NCI-H2107 treated with DMSO at 0.1 percent for 48 hours (cell line): ENCODE measurements at regions not wholly inside any gene's neighbourhood (a gene's known extent, or its start where the extent isn't known, plus 50 kb on each side); places are given as distances from the start of the nearest gene placed in this dataset.

Source experiments
- DNase-seq: peaks from one replicate; lab custom pipeline; 2025; ENCODE audit not compliant: unreplicated experiment; lab: John Stamatoyannopoulos, UW

GRCh38 chr15:93458597-93458996 lies 369.6 kb upstream of the RGMA start:
- DNase-seq = no peak

GRCh38 chr15:93454788-93455187 lies 365.8 kb upstream of the RGMA start:
- no peak for DNase-seq

GRCh38 chr15:93452537-93453211 lies 363.7 kb upstream of the RGMA start:
- DNase-seq = no peak

- DNase-seq = no peak
Observed at GRCh38 chr15:93451822-93452221, 362.8 kb upstream of the RGMA start.

- no peak for DNase-seq
Observed at GRCh38 chr15:93451265-93451664, 362.3 kb upstream of the RGMA start.

- DNase-seq = no peak
Observed at GRCh38 chr15:93449798-93450197, 360.8 kb upstream of the RGMA start.

- DNase-seq = no peak
Observed at GRCh38 chr15:93438310-93438709, 349.3 kb upstream of the RGMA start.

GRCh38 chr15:93432474-93432873 lies 343.5 kb upstream of the RGMA start:
- no peak for DNase-seq

- DNase-seq = no peak
Observed at GRCh38 chr15:93428807-93429351, 339.9 kb upstream of the RGMA start.

GRCh38 chr15:93428150-93428549 lies 339.1 kb upstream of the RGMA start:
- no peak for DNase-seq

GRCh38 chr15:93424131-93424530 lies 335.1 kb upstream of the RGMA start:
- no peak for DNase-seq

GRCh38 chr15:93422476-93422875 lies 333.5 kb upstream of the RGMA start:
- DNase-seq = no peak

GRCh38 chr15:93420477-93420876 lies 331.5 kb upstream of the RGMA start:
- no peak for DNase-seq

GRCh38 chr15:93420050-93420452 lies 331.0 kb upstream of the RGMA start:
- no peak for DNase-seq

- DNase-seq = no peak
Observed at GRCh38 chr15:93418566-93418965, 329.6 kb upstream of the RGMA start.

- DNase-seq = no peak
Observed at GRCh38 chr15:93417631-93418030, 328.6 kb upstream of the RGMA start.

GRCh38 chr15:93417156-93417555 lies 328.1 kb upstream of the RGMA start:
- no peak for DNase-seq

GRCh38 chr15:93415576-93415975 lies 326.6 kb upstream of the RGMA start:
- no peak for DNase-seq

- DNase-seq = no peak
Observed at GRCh38 chr15:93414576-93415231, 325.7 kb upstream of the RGMA start.

GRCh38 chr15:93413745-93414144 lies 324.7 kb upstream of the RGMA start:
- DNase-seq = no peak

- DNase-seq = no peak
Observed at GRCh38 chr15:93399121-93399520, 310.1 kb upstream of the RGMA start.

- DNase-seq = no peak
Observed at GRCh38 chr15:93389211-93389610, 300.2 kb upstream of the RGMA start.

GRCh38 chr15:93384886-93385285 lies 295.9 kb upstream of the RGMA start:
- DNase-seq = no peak
